Mammary epithelial cell (primary cell): ENCODE measurements at regions not wholly inside any gene's neighbourhood (a gene's known extent, or its start where the extent isn't known, plus 50 kb on each side); places are given as distances from the start of the nearest gene placed in this dataset.

ENCODE experiments used
- CTCF ChIP-seq, 2 donors: IDR thresholded peaks in 1 of 2; conservative IDR thresholded peaks in 1 of 2; 2 replicates each; pipeline ENCODE4 v1.5.1; 2011 to 2012; ENCODE audit warnings: inconsistent platforms in 2 of 2, low read length in 2 of 2, mild to moderate bottlenecking in 2 of 2, control low read depth in 1 of 2, low read depth in 1 of 2; ENCODE audit not compliant: insufficient read depth in 1 of 2; ENCODE audit errors: extremely low read depth in 1 of 2
- EZH2 ChIP-seq: IDR thresholded peaks from 2 replicates; pipeline ENCODE4 v1.6.1; 2012; ENCODE audit warnings: low read length, inconsistent platforms, borderline replicate concordance

- no peak for TF ChIP-seq CTCF (conservative IDR thresholded peaks at IDR 0.05 in 1 of 2, IDR thresholded peaks at IDR 0.05 in 1 of 2; ENCODE audit: extremely low read depth in 1 of 2, insufficient read depth in 1 of 2, low read depth in 1 of 2, low read length in 2 of 2)
- no peak for TF ChIP-seq EZH2
Measured at GRCh38 chr22:48278620-48279460, 1516.4 kb downstream of the TBC1D22A start.
